Panc1 (cell line): ENCODE measurements at regions not wholly inside any gene's neighbourhood (a gene's known extent, or its start where the extent isn't known, plus 50 kb on each side); places are given as distances from the start of the nearest gene placed in this dataset.

Experiments used
- CTCF ChIP-seq: fragments of 450-650 bp; IDR thresholded peaks from 2 replicates; pipeline ENCODE4 v1.5.1; 2017; ENCODE audit warnings: mild to moderate bottlenecking
- POLR2AphosphoS5 ChIP-seq: IDR thresholded peaks from 2 replicates; pipeline ENCODE4 v1.6.1; 2012; ENCODE audit warnings: mild to moderate bottlenecking, low read depth, low read length, moderate library complexity
- REST ChIP-seq, 2 experiments: IDR thresholded peaks; 2 replicates each; pipeline ENCODE4 v1.6.1; 2011 to 2012; ENCODE audit warnings: low read depth in 2 of 2, control low read depth in 1 of 2, low read length in 1 of 2, mild to moderate bottlenecking in 1 of 2, moderate library complexity in 1 of 2; ENCODE audit not compliant: insufficient read depth in 1 of 2
- SIN3A ChIP-seq: IDR thresholded peaks from 2 replicates; pipeline ENCODE4 v1.6.1; 2012; ENCODE audit warnings: low read depth, mild to moderate bottlenecking, low read length, moderate library complexity, borderline replicate concordance; ENCODE audit not compliant: insufficient read depth
- TCF7L2 ChIP-seq: IDR thresholded peaks from 2 replicates; pipeline ENCODE4 v1.6.1; 2011; ENCODE audit warnings: mild to moderate bottlenecking, low read depth, low read length, inconsistent platforms

GRCh38 chr15:72851586-72851985 is 68.0 kb upstream of the ADPGK start:
- TF ChIP-seq CTCF (no peak), POLR2AphosphoS5 (no peak), TCF7L2 (no peak), REST (IDR thresholded peaks at IDR 0.05; ENCODE audit: insufficient read depth in 1 of 2, low read depth in 2 of 2, low read length in 1 of 2) (no peak), SIN3A (no peak)
